ENCODE measurements at regions not wholly inside any gene's neighbourhood (a gene's known extent, or its start where the extent isn't known, plus 50 kb on each side); places are given as distances from the start of the nearest gene placed in this dataset.

DNA sequence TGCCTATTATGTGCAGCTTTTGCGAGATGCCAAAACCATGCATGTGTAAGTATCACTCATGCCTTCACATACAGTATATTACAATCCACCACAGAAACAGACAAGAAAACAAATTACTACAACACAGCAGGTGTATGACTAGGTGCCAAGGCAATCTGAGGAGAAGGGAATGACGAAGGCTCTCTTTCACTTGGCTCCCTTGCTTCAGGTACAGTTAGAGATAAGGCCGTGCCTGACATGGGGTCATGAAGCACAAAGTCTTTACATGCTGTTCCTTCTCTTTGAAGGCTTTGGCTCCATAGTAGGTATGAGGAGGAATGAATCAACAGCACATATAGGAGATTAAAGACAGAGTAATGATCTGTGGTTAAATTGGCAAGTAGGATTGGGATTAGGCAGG, 65.2 kb upstream of the FSHB start:
- DNase-seq = no peak

DNA sequence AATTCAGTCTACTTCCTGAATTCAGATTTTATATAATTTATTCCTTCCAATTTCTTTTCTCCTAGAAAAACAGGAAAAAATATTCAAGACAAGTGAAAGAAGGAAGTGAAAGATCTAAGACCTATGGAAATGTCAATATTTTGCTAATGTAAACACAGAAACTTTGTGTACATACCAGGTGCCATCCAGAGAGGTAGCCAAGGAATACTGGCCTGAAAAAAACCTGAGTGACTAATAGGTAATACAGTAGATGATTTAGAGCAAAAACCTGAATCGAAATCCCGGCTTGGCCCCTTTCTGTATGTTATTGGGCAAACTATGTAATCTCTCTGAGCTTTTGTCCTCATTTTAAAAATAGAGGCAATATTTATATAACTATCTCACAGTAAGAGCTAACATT, 59.2 kb upstream of the FSHB start:
- DNase-seq = no peak

DNA sequence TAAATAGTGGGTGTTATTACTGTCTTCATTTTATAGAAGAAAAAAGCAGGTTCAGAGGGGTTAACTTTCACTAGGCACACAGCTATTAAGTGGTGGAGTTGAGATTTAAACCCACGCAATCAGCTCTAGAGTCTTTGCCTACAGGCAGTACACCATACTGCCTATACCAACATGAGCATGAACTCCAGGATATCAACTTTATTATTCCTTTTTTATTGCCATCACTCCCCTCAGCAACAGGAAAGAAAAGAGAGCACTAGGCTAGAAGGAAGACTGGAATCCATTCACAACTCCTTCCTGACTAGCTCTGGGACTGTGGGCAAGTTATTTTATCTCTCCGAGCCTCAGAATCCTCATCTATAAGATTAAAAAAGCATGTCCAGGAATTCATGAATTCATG, 58.7 kb upstream of the FSHB start:
- no peak for DNase-seq

DNA sequence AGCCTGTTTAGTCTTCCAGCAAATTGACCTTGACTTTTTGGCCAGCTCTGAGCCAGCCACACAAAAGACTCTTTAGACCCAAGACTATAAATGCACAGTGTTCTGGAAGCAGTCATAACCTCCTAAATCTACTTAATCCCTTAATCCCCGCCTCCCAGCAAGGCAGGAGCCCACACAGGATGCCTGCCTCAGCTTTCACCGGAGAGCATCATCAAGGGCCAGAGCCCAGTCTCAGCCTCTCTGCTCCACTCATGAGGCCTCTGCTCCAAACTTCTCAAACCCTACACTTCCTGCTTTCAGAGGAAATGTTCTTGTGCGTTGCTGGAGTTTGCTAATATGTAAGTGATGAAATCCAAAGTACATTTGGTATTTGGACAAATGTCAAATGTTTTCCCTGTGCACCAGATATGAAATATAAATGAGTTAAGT, 57.9 kb upstream of the FSHB start:
- no peak for DNase-seq

DNA sequence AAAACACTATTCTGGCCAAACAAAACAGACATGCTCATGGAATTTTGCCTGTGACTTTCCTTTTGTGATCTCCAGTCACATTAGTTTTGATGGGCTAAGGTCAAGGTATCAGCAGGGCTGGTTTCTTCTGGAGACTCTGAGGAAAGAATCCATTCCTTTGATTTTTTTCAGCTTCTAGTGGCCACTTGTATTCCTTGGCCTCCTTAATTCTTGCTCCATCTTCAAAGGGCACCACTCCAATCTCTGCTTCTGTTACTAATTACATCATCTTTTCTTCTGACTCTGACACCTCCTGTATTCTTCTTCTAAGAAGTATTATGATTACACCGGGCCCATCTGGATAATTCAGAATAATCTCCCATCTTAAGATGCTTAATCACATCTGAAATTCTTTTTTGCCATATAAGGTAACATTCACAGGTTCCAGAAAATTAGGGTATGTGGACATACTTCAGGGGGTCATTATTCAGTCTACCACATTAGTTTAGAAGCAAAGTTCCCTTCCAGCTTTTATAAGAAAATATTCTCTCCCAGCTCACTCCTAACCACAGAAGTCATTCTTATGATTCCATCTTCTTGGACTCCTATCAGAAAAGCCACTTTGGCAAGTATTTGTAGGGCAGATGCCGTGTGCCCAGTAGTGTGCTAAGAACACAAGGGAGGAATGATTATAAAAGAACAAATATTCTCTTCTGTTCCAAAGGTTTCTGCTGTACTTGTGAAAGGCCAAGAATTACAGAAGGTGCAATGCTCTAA, 56.4 kb upstream of the FSHB start:
- no peak for DNase-seq

Data from T1000 (cell line).